ENCODE measurements at regions not wholly inside any gene's neighbourhood (a gene's known extent, or its start where the extent isn't known, plus 50 kb on each side); places are given as distances from the start of the nearest gene placed in this dataset.

GRCh38 chr3:86731501-86731901 lies 259.4 kb downstream of the VGLL3 start:
- DNase-seq (ENCODE audit: low spot score), result no peak

- no peak for DNase-seq (ENCODE audit: low spot score)
These were observed 267.5 kb downstream of the VGLL3 start for GRCh38 chr3:86723433-86723832.

GRCh38 chr3:86711634-86712033 lies 279.3 kb downstream of the VGLL3 start:
- DNase-seq (ENCODE audit: low spot score), result no peak

- no peak for DNase-seq (ENCODE audit: low spot score)
These were observed 282.1 kb downstream of the VGLL3 start for GRCh38 chr3:86708893-86709292.

- peak; percentile 47 for DNase-seq (ENCODE audit: low spot score)
These were observed 288.5 kb downstream of the VGLL3 start for GRCh38 chr3:86702381-86702958.

GRCh38 chr3:86695752-86696151 lies 295.2 kb downstream of the VGLL3 start:
- DNase-seq (ENCODE audit: low spot score), result no peak

GRCh38 chr3:86673991-86674390 lies 317.0 kb downstream of the VGLL3 start:
- DNase-seq (ENCODE audit: low spot score), result no peak

- DNase-seq (ENCODE audit: low spot score), result no peak
These were observed 329.1 kb downstream of the VGLL3 start for GRCh38 chr3:86661817-86662216.

GRCh38 chr3:86658876-86659275 lies 332.1 kb downstream of the VGLL3 start:
- no peak for DNase-seq (ENCODE audit: low spot score)

GRCh38 chr3:86654806-86655460 lies 336.0 kb downstream of the VGLL3 start:
- no peak for DNase-seq (ENCODE audit: low spot score)

- no peak for DNase-seq (ENCODE audit: low spot score)
These were observed 337.2 kb downstream of the VGLL3 start for GRCh38 chr3:86653661-86654205.

GRCh38 chr3:86648087-86648486 lies 342.9 kb downstream of the VGLL3 start:
- DNase-seq (ENCODE audit: low spot score), result no peak

GRCh38 chr3:86645756-86646155 lies 345.2 kb downstream of the VGLL3 start:
- no peak for DNase-seq (ENCODE audit: low spot score)

- DNase-seq (ENCODE audit: low spot score), result no peak
These were observed 356.6 kb downstream of the VGLL3 start for GRCh38 chr3:86634361-86634760.

- DNase-seq (ENCODE audit: low spot score), result no peak
These were observed 361.4 kb downstream of the VGLL3 start for GRCh38 chr3:86629511-86629910.

GRCh38 chr3:86624192-86624591 lies 366.8 kb downstream of the VGLL3 start:
- DNase-seq (ENCODE audit: low spot score), result no peak

- DNase-seq (ENCODE audit: low spot score), result no peak
These were observed 372.2 kb downstream of the VGLL3 start for GRCh38 chr3:86618706-86619105.

- DNase-seq (ENCODE audit: low spot score), result no peak
These were observed 385.8 kb downstream of the VGLL3 start for GRCh38 chr3:86605166-86605565.

GRCh38 chr3:86595696-86596095 lies 395.3 kb downstream of the VGLL3 start:
- DNase-seq (ENCODE audit: low spot score), result no peak

GRCh38 chr3:86594838-86595237 lies 396.1 kb downstream of the VGLL3 start:
- DNase-seq (ENCODE audit: low spot score), result no peak

GRCh38 chr3:86578071-86578470 lies 412.9 kb downstream of the VGLL3 start:
- DNase-seq (ENCODE audit: low spot score), result peak; percentile 39

- peak; percentile 74 for DNase-seq (ENCODE audit: low spot score)
These were observed 427.5 kb downstream of the VGLL3 start for GRCh38 chr3:86563400-86563970.

- no peak for DNase-seq (ENCODE audit: low spot score)
These were observed 428.9 kb downstream of the VGLL3 start for GRCh38 chr3:86562090-86562489.

Measured in RKO (cell line).